GM18499 (cell line): ENCODE measurements at regions not wholly inside any gene's neighbourhood (a gene's known extent, or its start where the extent isn't known, plus 50 kb on each side); places are given as distances from the start of the nearest gene placed in this dataset.

Source experiments
- ATAC-seq: cut with Tn5 transposase; IDR thresholded peaks from one replicate; pipeline ENCODE4 v1.9.1; 2021; ENCODE audit warnings: moderate number of reproducible peaks; ENCODE audit not compliant: insufficient read depth, unreplicated experiment

GRCh38 chr9:38233343-38233742, 159.2 kb upstream of the ALDH1B1 start:
- ATAC-seq, result no peak

GRCh38 chr9:38232895-38233294, 159.6 kb upstream of the ALDH1B1 start:
- no peak for ATAC-seq

GRCh38 chr9:38229504-38230155, 160.6 kb upstream of the SHB start:
- no peak for ATAC-seq

- ATAC-seq, result no peak
Measured at GRCh38 chr9:38229104-38229500, 160.1 kb upstream of the SHB start.

- no peak for ATAC-seq
Measured at GRCh38 chr9:38228331-38229103, 159.5 kb upstream of the SHB start.

- no peak for ATAC-seq
Measured at GRCh38 chr9:38227656-38228055, 158.6 kb upstream of the SHB start.

GRCh38 chr9:38227061-38227540, 158.1 kb upstream of the SHB start:
- no peak for ATAC-seq

- ATAC-seq, result no peak
Measured at GRCh38 chr9:38226491-38226951, 157.5 kb upstream of the SHB start.

GRCh38 chr9:38224941-38225340, 155.9 kb upstream of the SHB start:
- no peak for ATAC-seq

GRCh38 chr9:38216572-38216971, 147.5 kb upstream of the SHB start:
- no peak for ATAC-seq

GRCh38 chr9:38215465-38215864, 146.4 kb upstream of the SHB start:
- no peak for ATAC-seq

GRCh38 chr9:38214432-38214831, 145.4 kb upstream of the SHB start:
- no peak for ATAC-seq

GRCh38 chr9:38213631-38214299, 144.7 kb upstream of the SHB start:
- no peak for ATAC-seq

GRCh38 chr9:38212016-38212415, 143.0 kb upstream of the SHB start:
- no peak for ATAC-seq

GRCh38 chr9:38211002-38211401, 142.0 kb upstream of the SHB start:
- ATAC-seq, result no peak

GRCh38 chr9:38208206-38208901, 139.3 kb upstream of the SHB start:
- ATAC-seq, result no peak

GRCh38 chr9:38207247-38207778, 138.3 kb upstream of the SHB start:
- no peak for ATAC-seq

- no peak for ATAC-seq
Measured at GRCh38 chr9:38205279-38205678, 136.3 kb upstream of the SHB start.

GRCh38 chr9:38202336-38202938, 133.4 kb upstream of the SHB start:
- no peak for ATAC-seq

- ATAC-seq, result no peak
Measured at GRCh38 chr9:38201844-38202243, 132.8 kb upstream of the SHB start.
